Small intestine (tissue), 7 donors: ENCODE measurements at regions not wholly inside any gene's neighbourhood (a gene's known extent, or its start where the extent isn't known, plus 50 kb on each side); places are given as distances from the start of the nearest gene placed in this dataset.

Experiments
- DNase-seq, 2 donors: peaks; one replicate each; pipeline versions ENCODE4 v3.0.0 to v3.0.0-alpha.2; 2013
- FAIRE-seq: peaks from 2 replicates; lab custom pipeline; 2012; peaks lifted over from hg19 to GRCh38; lab: Jason Lieb, UNC
- H3K27ac ChIP-seq, 3 donors: one replicate each; pipeline ENCODE4 v1.5.1; 2013; ENCODE audit warnings: low read length in 2 of 3, mild to moderate bottlenecking in 2 of 3, control low read depth in 1 of 3, inconsistent platforms in 1 of 3, low read depth in 1 of 3, moderate library complexity in 1 of 3
- H3K27me3 ChIP-seq, 3 donors: one replicate each; pipeline ENCODE4 v1.6.1; 2013; ENCODE audit warnings: low read length in 3 of 3, inconsistent platforms in 1 of 3; ENCODE audit not compliant: control insufficient read depth in 3 of 3, insufficient read depth in 3 of 3
- H3K36me3 ChIP-seq, 3 donors: one replicate each; pipeline ENCODE4 v1.6.1; 2013; ENCODE audit warnings: low read length in 3 of 3, inconsistent platforms in 1 of 3, low read depth in 1 of 3, mild to moderate bottlenecking in 1 of 3, moderate library complexity in 1 of 3; ENCODE audit not compliant: control insufficient read depth in 3 of 3, insufficient read depth in 2 of 3
- H3K4me1 ChIP-seq, 3 donors: one replicate each; pipeline ENCODE4 v1.6.1; 2013; ENCODE audit warnings: low read length in 2 of 3, inconsistent platforms in 1 of 3, low read depth in 1 of 3, mild to moderate bottlenecking in 1 of 3, moderate library complexity in 1 of 3; ENCODE audit not compliant: control insufficient read depth in 3 of 3, insufficient read depth in 2 of 3
- H3K4me3 ChIP-seq, 3 donors: one replicate each; pipeline ENCODE4 v1.5.1; 2013; ENCODE audit warnings: low read length in 3 of 3, control low read depth in 1 of 3, inconsistent platforms in 1 of 3, low read depth in 1 of 3, mild to moderate bottlenecking in 1 of 3, moderate library complexity in 1 of 3
- H3K9me3 ChIP-seq, 2 donors: one replicate each; pipeline ENCODE4 v1.6.1; 2013; ENCODE audit warnings: low read depth in 1 of 2, low read length in 1 of 2; ENCODE audit not compliant: control insufficient read depth in 2 of 2, insufficient read depth in 1 of 2
- WGBS, 3 donors: extraction: QIAGEN DNeasy Blood & Tissue Kit; methylation state at CpG; one replicate each; pipeline ENCODE4 v1.1.7; 2013; 5-methylcytosine and 5-hydroxymethylcytosine counted together
- donor health status: healthy with polysubstance abuse.
- donor health status: control.
- donor health status: control.
- donor health status: Bipolar disorder and iron deficiency.
- donor health status: healthy.

GRCh38 chr6:16854986-16855385 is 93.7 kb upstream of the ATXN1 start:
- H3K4me3 ChIP-seq, result no peak overlapping the region
- H3K27ac ChIP-seq, result no peak overlapping the region
- no peaks in the 10 kb centered on the region for H3K4me1 ChIP-seq
- DNase-seq (no peak), FAIRE-seq (no peak)
- no peaks in the 10 kb centered on the region for H3K36me3 ChIP-seq
- 42 to 62% (median 54%) methylated on average over 2 of the region's 2 CpGs for WGBS, 3 donors
- peaks cover 0 to under 1% (median 0%) of the 10 kb centered on the region in 3 donors for H3K27me3 ChIP-seq
- H3K9me3 ChIP-seq, result no peaks in the 10 kb centered on the region

GRCh38 chr6:16852671-16853070 is 91.4 kb upstream of the ATXN1 start:
- Histone ChIP-seq H3K36me3 (no peaks in the 10 kb centered on the region), H3K27ac (no peak overlapping the region), H3K27me3 (peaks cover 0 to 7% (median 0%) of the 10 kb centered on the region in 3 donors), H3K4me3 (no peak overlapping the region), H3K4me1 (no peaks in the 10 kb centered on the region), H3K9me3 (no peaks in the 10 kb centered on the region)
- FAIRE-seq (no peak), DNase-seq (no peak)
- WGBS, 3 donors, result 85 to 88% (median 88%) methylated on average over 6 of the region's 6 CpGs

GRCh38 chr6:16851758-16852157 is 90.5 kb upstream of the ATXN1 start:
- DNase-seq (no peak), FAIRE-seq (no peak)
- no peak overlapping the region for H3K27ac ChIP-seq
- no peak overlapping the region for H3K4me3 ChIP-seq
- no peaks in the 10 kb centered on the region for H3K36me3 ChIP-seq
- no peaks in the 10 kb centered on the region for H3K4me1 ChIP-seq
- H3K9me3 ChIP-seq, result no peaks in the 10 kb centered on the region
- H3K27me3 ChIP-seq, result peaks cover 0 to 10% (median 0%) of the 10 kb centered on the region in 3 donors
- 2 to 20% (median 15%) methylated on average over 1 of the region's 1 CpG for WGBS, 3 donors

- Histone ChIP-seq H3K36me3 (no peaks in the 10 kb centered on the region), H3K4me3 (no peak overlapping the region), H3K4me1 (no peaks in the 10 kb centered on the region), H3K9me3 (no peaks in the 10 kb centered on the region), H3K27me3 (peaks cover 0 to 10% (median 0%) of the 10 kb centered on the region in 3 donors), H3K27ac (no peak overlapping the region)
- no peak for DNase-seq
- FAIRE-seq, result no peak
- 83 to 96% (median 88%) methylated on average over 3 of the region's 3 CpGs for WGBS, 3 donors
Observed at GRCh38 chr6:16851044-16851540, 89.8 kb upstream of the ATXN1 start.

GRCh38 chr6:16850681-16851026 is 89.4 kb upstream of the ATXN1 start:
- no peak overlapping the region for H3K27ac ChIP-seq
- DNase-seq (no peak), FAIRE-seq (no peak)
- no peaks in the 10 kb centered on the region for H3K4me1 ChIP-seq
- H3K9me3 ChIP-seq, result no peaks in the 10 kb centered on the region
- no peak overlapping the region for H3K4me3 ChIP-seq
- 59 to 66% (median 63%) methylated on average over 5 of the region's 5 CpGs for WGBS, 3 donors
- H3K36me3 ChIP-seq, result no peaks in the 10 kb centered on the region
- peaks cover 0 to 10% (median 0%) of the 10 kb centered on the region in 3 donors for H3K27me3 ChIP-seq

GRCh38 chr6:16849988-16850680 is 88.9 kb upstream of the ATXN1 start:
- H3K4me1 ChIP-seq, result no peaks in the 10 kb centered on the region
- no peak for DNase-seq
- no peaks in the 10 kb centered on the region for H3K9me3 ChIP-seq
- H3K27me3 ChIP-seq, result peaks cover 0 to 10% (median 0%) of the 10 kb centered on the region in 3 donors
- H3K36me3 ChIP-seq, result no peaks in the 10 kb centered on the region
- no peak overlapping the region for H3K27ac ChIP-seq
- no peak for FAIRE-seq
- no peak overlapping the region for H3K4me3 ChIP-seq
- 65 to 76% (median 69%) methylated on average over 7 of the region's 7 CpGs for WGBS, 3 donors

GRCh38 chr6:16849280-16849987 is 88.2 kb upstream of the ATXN1 start:
- peak in 1 of 2 donors; percentile 33 for DNase-seq
- Histone ChIP-seq H3K9me3 (no peaks in the 10 kb centered on the region), H3K4me1 (no peaks in the 10 kb centered on the region), H3K27ac (no peak overlapping the region), H3K36me3 (no peaks in the 10 kb centered on the region), H3K4me3 (no peak overlapping the region), H3K27me3 (peaks cover 0 to 10% (median 0%) of the 10 kb centered on the region in 3 donors)
- no peak for FAIRE-seq
- WGBS, 3 donors, result 43 to 59% (median 46%) methylated on average over 11 of the region's 11 CpGs

- Histone ChIP-seq H3K9me3 (no peaks in the 10 kb centered on the region), H3K27me3 (peaks cover 0 to 10% (median 0%) of the 10 kb centered on the region in 3 donors), H3K36me3 (no peaks in the 10 kb centered on the region), H3K4me1 (no peaks in the 10 kb centered on the region), H3K4me3 (no peak overlapping the region), H3K27ac (no peak overlapping the region)
- 81 to 87% (median 87%) methylated on average over 2 of the region's 2 CpGs for WGBS, 3 donors
- FAIRE-seq, result no peak
- DNase-seq, result no peak
Observed at GRCh38 chr6:16846399-16846778, 85.1 kb upstream of the ATXN1 start.
